ENCODE measurements at regions not wholly inside any gene's neighbourhood (a gene's known extent, or its start where the extent isn't known, plus 50 kb on each side); places are given as distances from the start of the nearest gene placed in this dataset.
A peak's percentile ranks its signal among the peaks of the same experiment; 100 is the strongest.

DNA sequence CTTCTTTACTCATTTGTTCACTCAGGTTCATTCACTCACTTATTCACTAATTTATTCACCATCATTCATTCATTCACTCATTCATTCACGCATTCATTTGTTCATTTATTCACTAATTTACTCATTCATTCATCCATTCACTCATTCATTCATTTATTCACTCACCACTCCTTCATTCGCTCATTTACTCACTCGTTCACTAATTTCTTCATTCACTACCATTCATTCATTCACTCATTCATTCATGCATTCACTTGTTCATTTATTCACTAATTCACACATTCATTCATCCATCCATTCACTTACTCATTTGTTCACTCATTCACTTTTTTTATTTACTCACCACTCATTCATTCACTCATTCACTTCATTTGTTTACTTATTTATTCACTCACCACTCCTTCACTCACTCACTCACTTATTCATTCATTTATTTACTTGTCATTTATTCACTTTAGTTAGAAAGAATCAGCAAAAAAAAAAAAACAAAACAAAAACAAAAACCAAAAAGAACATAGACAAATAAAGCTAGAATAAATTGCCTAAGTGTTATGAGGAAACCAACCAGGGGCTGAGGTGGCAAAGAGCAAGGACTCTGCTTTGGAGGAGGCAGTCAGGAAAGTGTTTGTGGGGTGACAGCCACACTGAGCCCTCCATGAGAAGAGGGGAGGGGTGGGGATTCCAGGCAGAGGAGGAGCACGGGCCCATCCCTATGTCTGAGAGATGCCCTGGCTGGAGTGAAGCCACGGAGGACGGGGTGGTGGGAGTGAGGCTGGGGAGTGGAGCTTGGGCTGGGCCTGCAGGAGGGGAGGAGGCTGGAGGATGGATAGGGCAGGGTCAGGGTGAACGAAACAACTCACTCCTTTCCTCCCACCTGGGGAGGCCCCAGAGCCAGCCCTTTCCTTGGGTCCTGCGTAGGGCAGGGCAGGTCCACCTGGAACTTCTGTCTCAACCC, 129.2 kb upstream of the WNT4 start:
- TF ChIP-seq FOXA1 (IDR thresholded peaks at IDR 0.05) (no peak), SP1 (IDR thresholded peaks at IDR 0.05) (no peak), SUZ12 (IDR thresholded peaks at IDR 0.05) (no peak), ARNT (IDR thresholded peaks at IDR 0.05) (no peak), LEF1 (IDR thresholded peaks at IDR 0.05; ENCODE audit: borderline replicate concordance) (no peak), NFRKB (IDR thresholded peaks at IDR 0.05) (no peak), BHLHE40 (IDR thresholded peaks at IDR 0.05; ENCODE audit: borderline replicate concordance) (no peak)
- ChIA-PET POLR2A (no interaction called here), CTCF (no interaction called here)
- DNase-seq (ENCODE audit: extremely low spot score), result no peak

DNA sequence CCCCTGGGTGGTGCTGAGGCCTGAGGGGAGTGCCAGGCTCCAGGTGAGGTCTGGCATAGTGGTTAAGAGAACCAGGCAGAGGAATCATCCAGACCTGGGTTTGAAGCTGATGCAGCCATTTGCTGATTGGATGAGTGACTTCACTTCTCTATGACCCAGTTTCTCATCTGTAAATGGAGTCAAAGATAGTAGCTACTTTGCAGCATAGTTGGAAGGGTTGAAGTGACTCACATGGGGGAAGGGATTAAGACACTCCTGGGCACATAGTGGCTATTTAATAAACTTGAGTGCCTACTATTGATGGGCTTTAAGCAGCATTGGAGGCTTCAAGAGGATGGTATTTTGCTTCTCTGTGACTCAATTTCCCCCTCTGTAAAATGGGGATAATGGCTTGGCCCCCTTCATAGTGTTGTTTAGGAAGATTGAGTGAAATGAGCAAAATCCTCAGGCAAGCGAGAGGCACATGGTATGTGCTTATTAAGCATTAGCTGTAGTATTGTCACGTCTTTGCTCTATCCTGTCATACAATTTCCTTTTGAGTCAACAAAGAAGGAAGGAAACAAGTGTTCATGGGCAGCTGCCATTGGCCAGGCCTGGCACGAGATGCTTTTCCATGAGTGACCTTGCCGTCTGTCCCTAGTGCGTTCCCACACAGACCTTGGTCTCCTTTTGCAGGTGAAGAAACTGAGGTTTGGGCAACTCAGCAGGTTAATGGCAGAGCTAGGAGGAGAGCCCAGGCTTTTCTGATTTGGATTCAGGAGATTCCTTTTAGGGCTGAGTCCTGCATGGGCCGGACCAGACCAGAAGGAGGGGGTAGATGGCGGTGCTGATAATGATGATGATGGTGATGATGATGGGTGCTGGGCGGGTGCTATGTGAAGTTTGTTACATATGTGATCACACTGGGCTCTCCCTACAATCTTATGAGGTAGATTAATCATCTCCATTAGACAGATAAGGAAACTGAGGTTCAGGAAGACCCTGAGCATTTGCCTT, 131.1 kb upstream of the WNT4 start:
- POLR2A ChIA-PET, result no interaction called here
- no peak for DNase-seq (ENCODE audit: extremely low spot score)
- CTCF ChIA-PET, result interaction anchor here (0.8 kb wide), 1 partner anchor 18 kb away, joined by 3 read pairs; no protein-coding TSS in a partner anchor
- TF ChIP-seq, protein P1, sequence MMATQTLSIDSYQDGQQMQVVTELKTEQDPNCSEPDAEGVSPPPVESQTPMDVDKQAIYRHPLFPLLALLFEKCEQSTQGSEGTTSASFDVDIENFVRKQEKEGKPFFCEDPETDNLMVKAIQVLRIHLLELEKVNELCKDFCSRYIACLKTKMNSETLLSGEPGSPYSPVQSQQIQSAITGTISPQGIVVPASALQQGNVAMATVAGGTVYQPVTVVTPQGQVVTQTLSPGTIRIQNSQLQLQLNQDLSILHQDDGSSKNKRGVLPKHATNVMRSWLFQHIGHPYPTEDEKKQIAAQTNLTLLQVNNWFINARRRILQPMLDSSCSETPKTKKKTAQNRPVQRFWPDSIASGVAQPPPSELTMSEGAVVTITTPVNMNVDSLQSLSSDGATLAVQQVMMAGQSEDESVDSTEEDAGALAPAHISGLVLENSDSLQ (IDR thresholded peaks at IDR 0.05), result no peak
- no peak for TF ChIP-seq NFRKB (IDR thresholded peaks at IDR 0.05)
- TF ChIP-seq ZNF384 (IDR thresholded peaks at IDR 0.05), result no peak
- TF ChIP-seq HDGF (IDR thresholded peaks at IDR 0.05; ENCODE audit: borderline replicate concordance), result no peak
- TF ChIP-seq FOXK2 (IDR thresholded peaks at IDR 0.05), result no peak
- TF ChIP-seq SUZ12 (IDR thresholded peaks at IDR 0.05), result no peak
- TF ChIP-seq SP1 (IDR thresholded peaks at IDR 0.05), result no peak
- no peak for TF ChIP-seq ELF4 (IDR thresholded peaks at IDR 0.05)
- TF ChIP-seq FOXM1 (IDR thresholded peaks at IDR 0.05; ENCODE audit: borderline replicate concordance), result no peak

DNA sequence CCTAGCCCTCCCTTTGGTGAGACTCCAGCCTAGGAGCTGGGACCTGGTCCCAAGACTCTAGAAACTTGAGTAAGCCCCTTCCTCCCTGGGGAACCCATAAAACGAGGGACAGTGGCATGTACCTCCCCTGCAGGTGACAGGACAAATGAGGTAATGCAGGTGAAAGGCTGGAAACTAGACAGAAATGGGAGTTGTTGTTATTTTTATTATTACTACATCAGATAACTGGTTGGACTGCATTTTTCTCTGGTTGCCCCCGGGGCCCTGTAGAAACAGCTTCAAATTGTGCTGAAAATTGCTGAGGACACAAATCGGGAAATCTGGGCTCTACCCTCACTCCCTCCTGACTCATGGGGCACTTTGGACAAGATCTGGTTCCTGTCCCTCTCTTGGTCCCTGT, 132.3 kb upstream of the WNT4 start:
- POLR2A ChIA-PET, result no interaction called here

DNA sequence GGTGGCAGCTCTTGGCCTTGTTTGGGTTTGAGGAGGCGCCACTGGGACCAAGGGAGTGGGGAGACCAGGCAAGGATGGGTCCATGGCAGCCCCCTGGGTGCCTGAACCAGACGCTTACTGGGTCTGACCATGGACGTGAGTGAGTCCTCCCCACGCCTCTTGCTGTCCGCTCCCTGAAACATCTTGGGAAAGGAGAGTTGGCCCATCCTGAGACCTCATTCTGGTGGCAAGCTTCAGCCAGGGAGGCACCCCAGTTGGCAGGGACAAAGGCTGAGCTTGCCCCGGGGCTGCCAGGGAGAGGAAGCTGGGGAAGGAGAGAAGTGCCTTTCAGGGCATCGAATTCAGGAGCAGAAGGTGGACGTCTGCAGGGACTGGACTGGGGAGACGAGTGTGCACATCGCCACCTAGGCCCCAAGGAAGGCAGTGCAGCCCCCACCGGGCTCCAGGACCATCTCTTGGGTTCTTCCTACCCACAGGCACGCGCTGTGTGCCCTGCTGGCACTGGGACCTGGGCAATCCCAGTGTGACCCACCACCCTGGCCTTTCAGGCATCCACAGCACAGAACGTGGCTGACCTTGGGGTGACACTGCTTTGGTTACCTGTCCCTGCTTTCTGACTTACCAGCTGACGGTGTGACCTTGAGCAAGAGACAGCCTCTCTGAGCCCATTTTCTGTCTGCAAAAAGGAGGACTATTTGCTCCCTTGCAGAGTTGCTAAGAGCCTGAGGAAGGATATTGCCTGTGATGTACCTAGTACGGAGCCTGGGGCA, 132.9 kb upstream of the WNT4 start:
- TF ChIP-seq LEF1 (IDR thresholded peaks at IDR 0.05; ENCODE audit: borderline replicate concordance) (no peak), FOXK2 (IDR thresholded peaks at IDR 0.05) (no peak), FOXA1 (IDR thresholded peaks at IDR 0.05) (no peak), ZNF384 (IDR thresholded peaks at IDR 0.05) (no peak), ELF4 (IDR thresholded peaks at IDR 0.05) (no peak), SP1 (IDR thresholded peaks at IDR 0.05) (no peak), FOXM1 (IDR thresholded peaks at IDR 0.05; ENCODE audit: borderline replicate concordance) (no peak), L3MBTL2 (conservative IDR thresholded peaks at IDR 0.05) (no peak), NFRKB (IDR thresholded peaks at IDR 0.05) (no peak), BHLHE40 (IDR thresholded peaks at IDR 0.05; ENCODE audit: borderline replicate concordance) (no peak), SUZ12 (IDR thresholded peaks at IDR 0.05) (no peak), HDGF (IDR thresholded peaks at IDR 0.05; ENCODE audit: borderline replicate concordance) (no peak)
- TF ChIP-seq, protein P1 (IDR thresholded peaks at IDR 0.05), result no peak
- POLR2A ChIA-PET, result no interaction called here
- CTCF ChIA-PET, result interaction anchor here (0.5 to 1.0 kb wide), 3 partner anchors 16 to 22 kb away, joined by 3 to 4 read pairs (median 3); no protein-coding TSS in a partner anchor
- peak; percentile 81 for DNase-seq (ENCODE audit: extremely low spot score)

More for the DNA sequence above, 132.3 kb upstream of the WNT4 start:
- no peak for DNase-seq (ENCODE audit: extremely low spot score)
- TF ChIP-seq ZNF384 (IDR thresholded peaks at IDR 0.05) (no peak), BHLHE40 (IDR thresholded peaks at IDR 0.05; ENCODE audit: borderline replicate concordance) (no peak), SP1 (IDR thresholded peaks at IDR 0.05) (no peak)
- TF ChIP-seq, protein P1 (IDR thresholded peaks at IDR 0.05), result no peak
- CTCF ChIA-PET, result interaction anchor here (0.5 to 0.8 kb wide), 2 partner anchors 16 to 21 kb away, joined by 3 to 4 read pairs; no protein-coding TSS in a partner anchor

DNA sequence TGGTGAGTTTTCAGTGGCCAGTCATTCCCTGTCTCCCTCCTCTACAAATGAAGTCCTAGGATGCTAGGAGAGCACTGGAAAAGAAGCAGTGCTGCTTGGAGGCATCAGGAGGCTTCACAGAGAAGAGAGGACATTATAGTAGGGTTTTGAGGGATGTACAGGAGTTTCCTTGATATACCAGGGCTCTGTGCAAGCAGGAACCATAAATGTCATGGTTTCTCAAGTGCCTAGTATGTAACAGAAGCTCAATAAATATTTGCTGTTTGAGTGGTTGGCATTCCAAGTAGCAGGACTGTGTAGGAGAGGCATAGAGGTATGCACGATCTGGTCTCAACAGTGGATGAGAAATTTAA, 133.5 kb upstream of the WNT4 start:
- DNase-seq (ENCODE audit: extremely low spot score), result no peak
- POLR2A ChIA-PET, result no interaction called here
- TF ChIP-seq ELF4 (IDR thresholded peaks at IDR 0.05) (no peak), SUZ12 (IDR thresholded peaks at IDR 0.05) (no peak), SP1 (IDR thresholded peaks at IDR 0.05) (no peak), TARDBP (IDR thresholded peaks at IDR 0.05) (no peak), CTBP1 (IDR thresholded peaks at IDR 0.05; ENCODE audit: borderline replicate concordance) (no peak), BHLHE40 (IDR thresholded peaks at IDR 0.05; ENCODE audit: borderline replicate concordance) (no peak), NFRKB (IDR thresholded peaks at IDR 0.05) (no peak), HDGF (IDR thresholded peaks at IDR 0.05; ENCODE audit: borderline replicate concordance) (no peak), FOXA1 (IDR thresholded peaks at IDR 0.05) (no peak), L3MBTL2 (conservative IDR thresholded peaks at IDR 0.05) (no peak), FOXK2 (IDR thresholded peaks at IDR 0.05) (no peak), ZNF384 (IDR thresholded peaks at IDR 0.05) (no peak), FOXM1 (IDR thresholded peaks at IDR 0.05; ENCODE audit: borderline replicate concordance) (no peak), ARNT (IDR thresholded peaks at IDR 0.05) (no peak), LEF1 (IDR thresholded peaks at IDR 0.05; ENCODE audit: borderline replicate concordance) (no peak)
- TF ChIP-seq, protein P1 (IDR thresholded peaks at IDR 0.05), result no peak
- CTCF ChIA-PET, result interaction anchor here (1.0 kb wide), 1 partner anchor 16 kb away, joined by 3 read pairs; no protein-coding TSS in a partner anchor
